ENCODE measurements at regions not wholly inside any gene's neighbourhood (a gene's known extent, or its start where the extent isn't known, plus 50 kb on each side); places are given as distances from the start of the nearest gene placed in this dataset.

GRCh38 chr4:177047070-177047850, 254.5 kb upstream of the VEGFC start:
- TF ChIP-seq CTCF (IDR thresholded peaks at IDR 0.05) (peak; percentile 57 to 87 (median 76)), POLR2A (IDR thresholded peaks at IDR 0.05) (no peak)
- intact Hi-C loops (cut with DNase I) = loop anchor here (5.0 to 10.0 kb wide), 2 partner anchors 252 to 675 kb away; partner anchors contain the start of gene VEGFC
- DNase-seq = no peak
- 37 to 39% methylated on average over 9 to 10 of the region's 11 CpGs for WGBS, 2 donors
- Histone ChIP-seq H3K36me3 (no peaks in the 10 kb centered on the region), H3K4me3 (no peak overlapping the region), H3K9me3 (no peaks in the 10 kb centered on the region), H3K27me3 (no peaks in the 10 kb centered on the region), H3K27ac (no peak overlapping the region), H3K4me1 (no peaks in the 10 kb centered on the region)

- no peak overlapping the region for H3K4me3 ChIP-seq
- no peaks in the 10 kb centered on the region for H3K27me3 ChIP-seq
- intact Hi-C loops (cut with DNase I) = loop anchor here (5.0 to 10.0 kb wide), 2 partner anchors 253 to 676 kb away; partner anchors contain the start of gene VEGFC
- DNase-seq = no peak
- no peaks in the 10 kb centered on the region for H3K9me3 ChIP-seq
- 0 to 4% methylated on average over 1 of the region's 1 CpG for WGBS, 2 donors
- no peaks in the 10 kb centered on the region for H3K4me1 ChIP-seq
- H3K27ac ChIP-seq = no peak overlapping the region
- TF ChIP-seq POLR2A (IDR thresholded peaks at IDR 0.05) (no peak), CTCF (IDR thresholded peaks at IDR 0.05) (no peak)
- no peaks in the 10 kb centered on the region for H3K36me3 ChIP-seq
Observed at GRCh38 chr4:177047851-177048174, 255.1 kb upstream of the VEGFC start.

- Histone ChIP-seq H3K9me3 (no peaks in the 10 kb centered on the region), H3K4me1 (no peaks in the 10 kb centered on the region), H3K27me3 (no peaks in the 10 kb centered on the region), H3K36me3 (no peaks in the 10 kb centered on the region), H3K27ac (no peak overlapping the region), H3K4me3 (no peak overlapping the region)
- DNase-seq = no peak
- intact Hi-C loops (cut with DNase I) = no loop called here
- 39 to 48% methylated on average over 7 of the region's 7 CpGs for WGBS, 2 donors
- TF ChIP-seq CTCF (IDR thresholded peaks at IDR 0.05) = peak in 5 of 6 experiments; percentile 27 to 66 (median 41)
- no peak for TF ChIP-seq POLR2A (IDR thresholded peaks at IDR 0.05)
Observed at GRCh38 chr4:177051473-177052060, 258.1 kb upstream of the NEIL3 start.

- Histone ChIP-seq H3K4me3 (no peak overlapping the region), H3K27me3 (no peaks in the 10 kb centered on the region), H3K36me3 (no peaks in the 10 kb centered on the region), H3K4me1 (no peaks in the 10 kb centered on the region), H3K9me3 (no peaks in the 10 kb centered on the region), H3K27ac (no peak overlapping the region)
- no peak for DNase-seq
- no peak for TF ChIP-seq CTCF (IDR thresholded peaks at IDR 0.05)
- TF ChIP-seq POLR2A (IDR thresholded peaks at IDR 0.05) = no peak
- 34 to 44% methylated on average over 4 of the region's 4 CpGs for WGBS, 2 donors
- intact Hi-C loops (cut with DNase I) = no loop called here
Observed at GRCh38 chr4:177052211-177052934, 257.3 kb upstream of the NEIL3 start.

GRCh38 chr4:177057186-177057585, 252.5 kb upstream of the NEIL3 start:
- no peak overlapping the region for H3K27ac ChIP-seq
- H3K4me1 ChIP-seq = no peaks in the 10 kb centered on the region
- TF ChIP-seq CTCF (IDR thresholded peaks at IDR 0.05) = no peak
- TF ChIP-seq POLR2A (IDR thresholded peaks at IDR 0.05) = no peak
- H3K27me3 ChIP-seq = no peaks in the 10 kb centered on the region
- WGBS, 2 donors = 50 to 71% methylated on average over 2 of the region's 2 CpGs
- H3K9me3 ChIP-seq = no peaks in the 10 kb centered on the region
- no peak overlapping the region for H3K4me3 ChIP-seq
- no peaks in the 10 kb centered on the region for H3K36me3 ChIP-seq
- intact Hi-C loops (cut with DNase I) = no loop called here
- no peak for DNase-seq
